GM10847 (cell line): ENCODE measurements at regions not wholly inside any gene's neighbourhood (a gene's known extent, or its start where the extent isn't known, plus 50 kb on each side); places are given as distances from the start of the nearest gene placed in this dataset.

Experiments used
- POLR2A ChIP-seq: IDR thresholded peaks from 2 replicates; pipeline ENCODE4 v1.6.1; 2011; ENCODE audit not compliant: insufficient read length; ENCODE audit errors: extremely low read depth

DNA sequence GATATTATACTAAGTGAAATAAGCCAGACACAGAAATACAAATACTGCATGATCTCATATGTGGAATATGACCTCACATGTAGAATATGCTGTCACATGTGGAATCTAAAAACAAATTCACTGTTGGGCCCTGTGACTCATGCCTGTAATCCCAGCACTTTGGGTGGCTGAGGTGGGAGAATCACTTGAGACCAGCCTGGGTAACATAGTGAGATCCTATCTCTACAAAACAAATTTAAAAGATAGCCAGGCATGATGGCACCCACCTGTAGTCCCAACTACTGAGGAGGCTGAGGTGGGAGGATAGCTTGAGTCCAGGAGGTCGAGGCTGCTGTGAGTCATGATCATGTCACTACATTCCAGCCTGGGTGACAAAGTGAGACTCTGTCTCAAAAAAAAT lies 160.3 kb downstream of the PTEN start:
- TF ChIP-seq POLR2A: no peak

DNA sequence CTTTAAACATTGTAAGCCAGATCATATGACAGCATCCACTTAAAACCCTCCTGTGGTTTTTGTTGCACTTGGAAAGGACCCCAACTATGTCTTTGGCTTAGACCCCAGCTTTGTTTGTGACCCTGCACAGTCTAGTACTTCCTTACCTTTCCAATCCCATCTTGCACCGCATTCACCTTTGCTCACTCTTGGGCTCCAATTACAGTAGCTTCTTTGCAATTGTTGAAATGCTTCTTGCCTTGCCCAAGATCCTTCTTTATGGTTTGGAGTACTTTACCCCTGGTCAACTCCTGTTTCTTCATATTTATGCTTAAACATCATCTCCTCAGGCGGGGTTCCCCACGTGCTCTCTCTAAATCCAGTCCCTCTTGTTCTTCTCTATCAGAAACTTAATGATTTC lies 162.6 kb downstream of the PTEN start:
- no peak for TF ChIP-seq POLR2A

DNA sequence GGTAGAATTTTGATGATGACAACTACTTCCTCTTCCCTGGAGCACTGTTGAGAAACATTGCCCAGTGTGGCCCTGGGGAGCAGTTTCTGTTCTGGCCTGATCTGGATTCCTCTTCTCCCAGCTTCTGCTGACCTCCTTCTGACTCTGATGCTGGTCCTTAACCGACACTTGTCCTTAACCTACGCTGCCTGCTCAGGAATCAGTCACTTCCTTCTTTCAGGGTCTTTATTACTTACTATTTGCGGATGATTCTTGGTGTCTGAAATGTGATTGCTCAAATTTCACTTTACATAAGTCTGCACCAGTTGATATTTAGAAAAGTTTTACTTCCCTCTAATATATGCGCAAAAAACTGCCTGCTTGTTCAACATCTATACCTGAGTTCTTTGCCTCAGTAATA lies 164.1 kb downstream of the PTEN start:
- TF ChIP-seq POLR2A: no peak

DNA sequence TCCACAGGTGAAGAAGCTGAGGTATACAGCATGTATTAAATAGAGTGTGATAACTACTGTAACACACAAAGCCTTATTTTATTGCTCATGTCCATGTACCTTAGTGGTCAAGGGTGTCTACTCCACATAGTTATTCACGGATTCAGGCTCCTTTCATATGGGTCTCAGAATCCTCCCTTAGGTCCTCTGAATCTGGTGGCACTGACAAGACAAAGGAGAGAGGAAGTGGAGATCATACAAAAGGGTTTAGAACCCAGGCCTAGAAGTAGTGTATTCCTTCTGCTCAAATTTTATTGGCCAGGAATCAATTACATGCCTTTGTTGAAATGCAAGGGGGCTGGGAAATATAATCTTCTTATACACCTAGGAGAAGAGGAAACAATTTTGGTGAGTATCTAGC lies 164.6 kb downstream of the PTEN start:
- no peak for TF ChIP-seq POLR2A

DNA sequence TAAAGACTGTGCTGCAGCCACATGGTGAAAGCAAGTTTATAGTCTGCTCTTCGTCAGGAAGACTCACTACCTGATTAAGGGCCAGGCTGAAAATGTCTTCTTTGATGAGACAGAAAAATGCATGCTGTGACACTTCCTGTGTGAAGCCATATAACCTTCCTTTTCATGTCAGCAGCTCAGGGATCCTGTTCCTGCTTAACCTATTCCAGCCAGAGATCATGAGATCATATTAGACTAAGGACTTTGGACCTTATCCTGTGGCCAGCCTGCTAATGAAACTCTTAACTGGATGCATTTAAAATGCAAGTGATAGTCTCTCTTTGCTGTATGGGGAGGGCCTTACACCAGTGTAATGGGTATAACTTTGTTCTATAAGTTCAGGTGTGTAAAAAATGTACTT lies 165.2 kb downstream of the PTEN start:
- TF ChIP-seq POLR2A: no peak

DNA sequence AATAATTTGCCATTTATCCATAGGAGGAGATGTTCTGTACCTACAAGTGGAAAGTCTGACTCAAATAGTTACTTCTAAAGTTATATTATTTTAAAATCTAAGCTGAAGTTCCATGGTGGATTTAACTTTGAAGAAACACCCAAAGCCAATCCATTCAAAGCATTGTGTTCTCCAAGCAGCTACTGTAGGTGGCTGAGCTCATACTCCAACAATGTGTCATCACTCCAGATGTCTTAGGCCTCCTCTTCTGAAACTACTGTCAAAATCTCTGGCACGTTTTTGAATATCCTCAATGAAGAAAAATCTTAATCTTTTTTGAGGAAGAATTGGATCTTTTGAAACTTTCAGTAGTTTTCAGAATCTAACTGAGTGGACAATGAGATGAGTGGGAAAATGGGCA lies 169.1 kb downstream of the PTEN start:
- no peak for TF ChIP-seq POLR2A

DNA sequence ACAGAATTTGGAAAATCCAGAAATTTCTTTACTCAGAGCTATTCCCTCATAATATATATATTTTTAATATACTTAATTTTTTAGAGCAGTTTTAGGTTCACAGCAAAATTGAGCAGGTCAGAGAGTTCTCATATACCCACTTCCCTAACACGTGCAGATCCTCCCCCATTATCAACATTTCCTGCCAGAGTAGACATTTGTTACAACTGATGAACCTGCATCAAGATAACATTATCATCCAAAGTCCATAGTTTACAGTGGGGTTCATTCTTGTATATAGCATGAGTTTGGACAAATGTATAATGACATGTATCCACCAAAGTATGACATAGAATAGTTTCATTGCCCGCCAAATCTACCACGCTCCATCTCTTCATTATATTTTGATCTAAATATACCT lies 170.0 kb downstream of the PTEN start:
- TF ChIP-seq POLR2A: no peak

DNA sequence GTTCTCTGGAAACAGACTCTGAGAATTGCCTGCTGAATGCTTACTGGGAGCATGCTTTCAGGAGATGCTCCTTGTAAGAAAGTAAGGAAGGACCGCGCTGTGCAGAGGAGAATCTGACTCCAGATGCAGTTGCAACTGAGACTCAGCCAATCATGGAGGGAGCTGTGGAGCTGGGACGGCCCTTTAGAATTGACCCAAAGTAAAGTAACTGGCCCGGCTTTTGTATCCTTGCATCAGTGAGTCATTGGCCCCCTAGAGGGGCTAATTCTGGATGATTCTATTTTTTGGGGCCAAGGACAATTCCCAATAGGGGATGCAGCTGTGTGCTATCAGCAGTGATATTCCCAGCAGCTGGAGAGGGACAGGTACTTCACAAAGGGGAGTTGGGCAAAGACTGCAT lies 170.4 kb downstream of the PTEN start:
- TF ChIP-seq POLR2A: no peak

DNA sequence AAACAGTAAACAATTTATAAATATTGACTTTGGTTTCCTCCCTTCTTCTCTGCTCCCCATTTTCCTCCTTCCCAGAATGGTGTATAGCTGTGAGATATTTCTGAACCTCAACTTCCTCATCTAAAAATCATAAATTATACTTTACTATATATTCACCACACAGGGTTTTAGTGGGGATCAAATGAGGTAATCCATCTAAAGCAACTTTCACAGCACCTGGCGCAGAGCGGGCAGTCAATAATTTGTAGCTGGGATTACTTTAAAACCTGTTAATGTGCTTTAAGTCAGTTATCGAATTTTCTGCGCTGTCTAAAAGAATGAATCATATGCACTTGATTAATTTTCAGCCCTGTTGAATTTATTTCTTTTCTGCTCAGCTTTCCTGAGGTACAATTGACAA lies 172.7 kb downstream of the PTEN start:
- no peak for TF ChIP-seq POLR2A

DNA sequence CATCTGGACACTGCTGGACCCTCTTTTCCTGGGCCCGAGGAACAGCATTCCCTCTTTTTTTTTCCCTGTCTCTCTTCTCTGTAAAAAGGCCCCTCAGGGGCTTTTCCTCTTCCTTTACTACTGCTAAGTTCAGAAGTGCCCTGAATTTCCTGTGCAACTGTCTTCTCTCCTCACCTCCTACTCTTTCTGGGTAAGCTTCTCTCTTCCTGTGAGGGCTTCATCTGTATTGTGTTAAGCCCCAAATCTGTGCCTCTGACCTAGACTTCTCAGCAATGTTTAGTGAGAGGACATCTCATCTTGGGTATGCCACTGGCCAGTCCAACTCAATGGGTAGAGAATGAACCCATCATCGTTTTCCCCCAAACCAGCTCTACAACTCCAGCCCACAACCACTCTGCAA lies 174.2 kb downstream of the PTEN start:
- TF ChIP-seq POLR2A: no peak

DNA sequence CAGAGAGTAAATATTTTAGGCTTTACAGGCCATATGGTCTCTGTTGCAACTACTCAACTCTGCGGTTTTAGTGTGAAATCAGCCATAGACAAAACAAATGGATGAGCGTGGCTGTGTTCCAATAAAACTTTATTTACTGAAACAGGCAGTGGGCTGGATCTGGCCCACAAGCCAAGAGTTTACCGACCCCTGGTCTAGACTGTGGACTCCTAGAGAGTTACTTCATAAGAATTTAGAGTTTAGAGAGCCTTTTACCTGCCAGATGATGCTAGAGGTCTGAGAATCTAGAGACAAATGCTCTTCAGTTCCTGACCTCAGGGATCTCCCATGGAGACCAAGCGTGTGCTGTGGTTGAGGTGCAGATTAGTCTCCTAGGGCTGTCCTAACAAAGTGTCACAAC lies 174.8 kb downstream of the PTEN start:
- TF ChIP-seq POLR2A: no peak

DNA sequence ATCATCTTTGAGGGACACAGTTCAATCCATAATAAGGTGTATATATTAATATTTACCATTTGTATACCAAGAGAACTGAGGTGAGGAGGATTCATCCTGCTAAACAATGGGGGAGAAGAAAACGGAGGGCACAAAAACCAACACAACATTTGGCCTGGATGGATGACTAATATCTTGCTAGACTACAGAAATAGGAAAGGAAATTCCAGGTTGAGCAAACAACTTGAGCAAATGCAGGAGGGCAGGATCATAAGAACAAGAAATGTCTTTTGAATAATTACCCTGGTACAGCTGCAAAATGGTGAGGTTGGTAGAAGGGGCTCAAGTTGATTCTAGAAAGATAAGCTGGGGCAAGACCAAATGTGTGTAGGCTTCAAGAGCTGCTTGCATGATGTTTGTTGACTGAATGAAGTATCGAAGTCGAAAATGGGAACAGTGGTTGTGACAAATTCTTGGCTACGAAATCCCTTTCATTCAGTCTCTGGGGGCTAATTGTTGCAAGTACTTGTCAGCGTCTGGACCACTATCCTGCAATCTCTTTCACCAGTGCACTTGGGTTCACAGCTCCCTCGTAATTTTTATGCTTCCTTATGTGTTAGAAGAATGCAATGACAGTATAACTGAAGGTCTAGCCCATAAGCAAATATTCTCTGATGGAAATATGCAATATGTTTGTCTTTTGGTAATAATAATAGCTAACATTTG lies 176.2 kb downstream of the PTEN start:
- no peak for TF ChIP-seq POLR2A

DNA sequence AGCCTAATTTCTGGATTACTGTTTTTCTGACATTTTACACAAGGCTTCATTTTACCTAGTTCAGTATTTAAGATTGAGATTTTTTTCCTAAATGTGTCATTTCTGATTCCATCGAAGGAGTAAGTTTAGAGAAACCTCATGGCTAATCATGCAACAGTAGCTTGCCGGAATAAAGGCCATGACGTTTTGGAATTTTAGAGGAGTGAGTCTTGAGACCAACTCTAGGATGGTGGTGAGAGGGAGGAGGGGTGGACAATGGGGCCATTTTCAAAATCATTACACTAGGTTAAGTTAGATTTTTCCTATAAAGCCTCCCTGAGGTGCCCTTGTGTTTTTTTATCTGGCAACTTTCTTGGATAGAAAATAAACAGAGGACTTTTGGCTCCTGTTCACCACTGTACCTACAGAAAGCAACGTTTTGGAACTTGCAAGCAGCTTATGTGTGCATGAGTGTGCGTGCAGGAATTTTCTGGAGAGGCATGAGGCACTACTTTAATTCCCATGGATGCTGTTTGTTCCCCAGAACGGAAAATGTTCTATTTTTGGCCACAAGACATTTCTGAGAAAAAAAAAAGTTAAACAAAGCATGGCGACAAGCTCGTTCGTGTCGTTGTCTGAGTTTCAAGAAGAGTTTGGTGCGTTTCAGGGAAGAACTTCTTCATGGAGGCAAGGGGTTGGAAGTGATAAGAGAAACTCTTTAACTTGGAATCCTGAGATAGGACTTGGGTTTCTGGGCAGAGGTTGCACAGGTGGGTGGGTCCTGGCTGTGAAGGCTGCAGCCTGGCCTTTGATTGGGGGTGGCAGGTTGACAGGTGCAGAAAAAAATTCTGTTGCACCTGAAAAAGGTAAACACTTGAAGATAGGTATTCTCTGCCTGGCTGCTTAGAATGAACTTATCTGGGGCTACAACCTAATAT lies 178.1 kb downstream of the PTEN start:
- no peak for TF ChIP-seq POLR2A

DNA sequence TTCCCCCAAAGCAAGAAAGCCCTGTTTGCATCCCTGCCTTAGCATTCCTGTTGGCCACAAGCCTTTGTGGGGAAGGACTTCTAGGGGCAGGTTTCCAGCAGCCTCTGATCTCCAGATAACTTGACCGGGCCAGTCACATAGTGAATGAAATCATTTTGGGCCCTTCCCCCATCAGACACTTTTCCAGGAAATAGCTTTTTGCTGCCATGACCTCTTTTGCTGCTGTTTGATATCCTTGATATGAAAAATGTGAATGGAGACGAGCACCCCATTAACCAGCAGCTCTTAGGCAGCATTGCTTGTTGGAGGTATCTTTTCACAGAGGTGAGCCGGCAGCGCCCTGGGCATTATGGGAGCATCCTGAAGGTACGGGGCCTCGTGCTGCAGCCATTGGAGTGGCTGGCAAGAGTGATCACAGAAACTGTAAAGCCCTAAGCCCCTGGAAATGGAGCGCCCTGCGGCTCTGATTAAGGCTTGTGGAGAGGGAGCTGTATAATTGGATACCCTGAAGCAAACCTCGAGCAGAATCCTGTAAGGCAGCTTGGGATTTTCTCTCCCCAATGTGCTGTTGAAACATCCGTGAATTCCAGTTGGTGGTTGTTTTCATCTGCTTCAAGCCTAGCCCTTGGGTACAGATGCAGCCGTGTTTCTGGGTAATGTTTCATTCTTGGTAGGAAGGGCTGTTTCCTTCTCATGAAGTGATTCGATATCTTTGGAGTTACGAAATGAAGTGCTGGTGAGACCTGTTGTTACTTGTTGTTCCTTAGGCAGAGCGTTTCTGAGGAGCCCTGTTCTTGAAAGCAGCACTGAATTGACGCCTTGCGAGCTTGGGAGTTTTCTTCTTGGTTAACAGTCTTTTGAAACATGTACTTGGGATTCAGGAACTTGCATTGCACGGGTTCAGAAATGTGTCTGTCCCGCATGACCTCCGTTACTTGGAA lies 179.0 kb downstream of the PTEN start:
- TF ChIP-seq POLR2A: no peak

DNA sequence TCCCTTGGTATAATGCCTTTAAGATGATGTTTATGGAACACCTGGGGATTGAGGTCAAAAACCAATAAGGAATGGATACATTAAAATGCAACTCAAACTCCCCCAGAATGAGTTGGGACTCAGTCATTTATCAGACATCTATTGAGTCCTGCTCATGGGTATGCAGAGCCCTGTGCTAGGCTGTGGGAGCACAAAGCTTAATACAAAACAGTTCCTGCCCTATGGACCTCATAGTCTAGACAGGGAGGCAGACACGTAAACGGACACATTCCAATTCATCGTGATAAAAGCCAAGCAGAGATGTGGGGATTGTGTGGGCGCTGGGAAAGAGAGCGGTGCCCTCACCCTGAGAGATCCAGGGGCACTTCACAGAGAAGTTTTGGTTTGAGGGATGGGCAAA lies 181.7 kb downstream of the PTEN start:
- TF ChIP-seq POLR2A: no peak
